Activated CD8-positive, alpha-beta T cell treated with anti-CD3 and anti-CD28 coated beads, Interleukin-2, amount 10 ng/mL, durations not matched to agents 7 days and 5 days (primary cell): ENCODE measurements at regions not wholly inside any gene's neighbourhood (a gene's known extent, or its start where the extent isn't known, plus 50 kb on each side); places are given as distances from the start of the nearest gene placed in this dataset.
"Not testable (repeated sequence)": the region's sequence is repeated elsewhere in the genome, so short reads cannot be mapped to it uniquely, and the experiment has no call there.

Source experiments
- ATAC-seq: fragments of 150-1000 bp; cut with Tn5 transposase; one replicate; pipeline ENCODE4 v1.10.0; 2021; ENCODE audit warnings: moderate library complexity
- CTCF ChIA-PET: fragments of 350-600 bp; sonication (Branson Sonifier 250); formaldehyde crosslinking; loops from one replicate; lab custom pipeline; 2021; ENCODE audit warnings: antibody characterized with exemption; lab: Charles Lee
- POLR2A ChIA-PET: fragments of 350-600 bp; sonication (Branson Sonifier 250); formaldehyde crosslinking; loops from one replicate; lab custom pipeline; 2021; ENCODE audit warnings: antibody characterized with exemption; lab: Charles Lee
- DNase-seq: peaks from one replicate; pipeline ENCODE4 v3.0.0-alpha.2; 2020
- H3K27ac Mint-ChIP-seq: one replicate; pipeline ENCODE4 v1.8.0; 2021; ENCODE audit warnings: mild to moderate bottlenecking, mixed read lengths
- H3K27me3 Mint-ChIP-seq: one replicate; pipeline ENCODE4 v1.8.0; 2021; ENCODE audit warnings: low read depth, mixed read lengths
- H3K36me3 Mint-ChIP-seq: one replicate; pipeline ENCODE4 v1.8.0; 2021; ENCODE audit warnings: low read depth, mixed read lengths
- H3K4me1 Mint-ChIP-seq: one replicate; pipeline ENCODE4 v1.8.0; 2021; ENCODE audit warnings: low read depth, mixed read lengths
- H3K4me3 Mint-ChIP-seq: one replicate; pipeline ENCODE4 v1.8.0; 2021; ENCODE audit warnings: mild to moderate bottlenecking, mixed read lengths
- H3K9me3 Mint-ChIP-seq: one replicate; pipeline ENCODE4 v1.8.0; 2022; ENCODE audit warnings: mixed read lengths; ENCODE audit not compliant: insufficient read depth

GRCh38 chr12:127048057-127048456 lies 1218.9 kb upstream of the TMEM132C start:
- Mint-ChIP-seq H3K9me3 (no peaks in the 10 kb centered on the region), H3K4me1 (no peaks in the 10 kb centered on the region), H3K27me3 (no peaks in the 10 kb centered on the region), H3K4me3 (no peak overlapping the region), H3K36me3 (no peaks in the 10 kb centered on the region), H3K27ac (no peak overlapping the region)
- no peak for DNase-seq
- CTCF ChIA-PET, result no interaction called here
- ATAC-seq, result no peak
- POLR2A ChIA-PET, result no interaction called here

DNA sequence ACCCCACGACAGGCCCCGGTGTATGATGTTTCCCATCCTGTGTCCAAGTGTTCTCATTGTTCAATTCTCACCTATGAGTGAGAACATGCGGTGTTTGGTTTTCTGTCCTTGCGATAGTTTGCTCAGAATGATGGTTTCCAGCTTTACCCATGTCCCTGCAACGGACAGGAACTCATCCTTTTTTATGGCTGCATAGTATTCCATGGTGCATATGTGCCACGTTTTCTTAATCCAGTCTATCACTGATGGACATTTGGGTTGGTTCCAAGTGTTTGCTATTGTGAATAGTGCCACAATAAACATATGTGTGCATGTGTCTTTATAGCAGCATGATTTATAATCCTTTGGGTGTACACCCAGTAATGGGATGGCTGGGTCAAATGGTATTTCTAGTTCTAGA lies 1218.4 kb upstream of the TMEM132C start:
- H3K9me3 Mint-ChIP-seq, H3K27me3 Mint-ChIP-seq, CTCF ChIA-PET, POLR2A ChIA-PET, DNase-seq, H3K27ac Mint-ChIP-seq, H3K4me3 Mint-ChIP-seq, H3K36me3 Mint-ChIP-seq, H3K4me1 Mint-ChIP-seq, ATAC-seq: not testable (repeated sequence)

DNA sequence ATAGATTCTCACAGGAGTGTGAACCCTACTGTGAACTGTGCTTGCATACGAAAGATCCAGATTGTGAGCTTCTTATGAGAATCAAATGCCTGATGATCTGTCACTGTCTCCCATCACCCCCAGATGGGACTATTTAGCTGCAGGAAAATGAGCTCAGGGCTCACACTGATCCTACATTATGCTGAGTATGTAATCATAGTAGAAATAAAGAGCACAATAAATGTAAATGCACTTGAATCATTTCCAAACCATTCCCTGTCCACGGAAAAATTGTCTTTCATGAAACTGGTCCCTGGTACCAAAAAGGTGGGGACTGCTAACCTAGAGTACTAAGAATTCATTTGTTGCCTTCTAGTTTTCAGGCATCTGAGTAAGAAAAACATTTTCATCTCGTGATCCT lies 1215.8 kb upstream of the TMEM132C start:
- Mint-ChIP-seq H3K4me1 (no peaks in the 10 kb centered on the region), H3K27me3 (no peaks in the 10 kb centered on the region), H3K27ac (no peak overlapping the region), H3K4me3 (no peak overlapping the region), H3K9me3 (no peaks in the 10 kb centered on the region), H3K36me3 (no peaks in the 10 kb centered on the region)
- no peak for DNase-seq
- ChIA-PET POLR2A (no interaction called here), CTCF (no interaction called here)
- no peak for ATAC-seq

DNA sequence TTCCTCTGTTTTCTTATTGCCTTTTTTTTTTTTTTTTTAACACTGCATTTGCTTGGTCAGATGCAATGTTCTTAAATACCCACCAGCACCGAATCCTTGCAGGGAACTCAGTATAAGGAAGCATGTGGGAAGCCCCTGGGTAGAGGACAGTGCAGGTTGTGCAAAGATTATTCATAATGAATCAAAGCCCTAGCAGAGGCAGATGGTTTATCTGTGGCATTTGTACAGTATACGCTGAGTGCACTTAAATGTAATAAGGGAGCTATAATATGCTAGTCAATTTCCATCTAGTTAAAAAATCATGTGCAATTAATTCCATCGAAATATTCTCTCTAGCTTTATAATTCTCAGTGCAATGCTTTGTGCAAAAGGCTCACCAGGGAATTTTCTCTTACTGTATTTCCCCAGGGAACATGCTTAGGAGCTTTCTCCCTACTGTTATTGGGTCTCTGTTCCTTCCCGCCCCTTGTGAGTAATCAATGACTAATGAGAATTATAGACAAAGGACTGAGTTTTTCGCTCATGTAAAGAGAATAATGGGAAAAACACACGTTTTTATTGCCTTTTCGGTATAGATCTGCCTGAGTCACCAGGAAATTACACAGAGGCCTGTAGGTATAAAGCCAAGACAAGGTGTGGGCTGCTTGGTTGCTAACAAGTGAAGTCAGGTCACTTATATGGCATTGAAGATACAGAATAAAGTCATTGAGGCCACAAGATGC lies 1214.3 kb upstream of the TMEM132C start:
- Mint-ChIP-seq H3K27me3 (no peaks in the 10 kb centered on the region), H3K4me1 (no peaks in the 10 kb centered on the region), H3K27ac (no peak overlapping the region), H3K4me3 (no peak overlapping the region), H3K36me3 (no peaks in the 10 kb centered on the region), H3K9me3 (no peaks in the 10 kb centered on the region)
- DNase-seq, result no peak
- POLR2A ChIA-PET, result no interaction called here
- CTCF ChIA-PET, result interaction anchor here (1.0 kb wide), 1 partner anchor 56 kb away, joined by 3 read pairs; no protein-coding TSS in a partner anchor
- ATAC-seq, result no peak

DNA sequence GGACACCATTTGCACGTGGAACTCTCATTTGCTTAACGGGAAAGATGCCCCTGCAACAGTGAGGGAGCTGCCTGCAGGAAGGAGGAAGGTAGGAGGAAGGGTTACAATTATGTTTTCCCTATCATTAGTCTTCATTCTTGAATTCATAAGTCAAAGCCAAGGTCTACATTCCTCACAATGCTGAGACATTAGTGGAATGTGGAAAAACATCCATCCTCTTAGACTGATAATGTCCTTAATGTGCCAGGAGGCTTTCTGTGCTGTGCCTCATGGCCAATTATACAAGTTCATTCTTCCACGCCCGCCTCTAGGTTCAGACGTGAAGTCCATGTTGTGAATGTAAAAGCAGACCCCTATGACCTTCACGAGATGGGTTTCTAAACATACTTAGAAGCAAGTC lies 1212.4 kb upstream of the TMEM132C start:
- Mint-ChIP-seq H3K4me1 (no peaks in the 10 kb centered on the region), H3K36me3 (no peaks in the 10 kb centered on the region)
- CTCF ChIA-PET, result no interaction called here

DNA sequence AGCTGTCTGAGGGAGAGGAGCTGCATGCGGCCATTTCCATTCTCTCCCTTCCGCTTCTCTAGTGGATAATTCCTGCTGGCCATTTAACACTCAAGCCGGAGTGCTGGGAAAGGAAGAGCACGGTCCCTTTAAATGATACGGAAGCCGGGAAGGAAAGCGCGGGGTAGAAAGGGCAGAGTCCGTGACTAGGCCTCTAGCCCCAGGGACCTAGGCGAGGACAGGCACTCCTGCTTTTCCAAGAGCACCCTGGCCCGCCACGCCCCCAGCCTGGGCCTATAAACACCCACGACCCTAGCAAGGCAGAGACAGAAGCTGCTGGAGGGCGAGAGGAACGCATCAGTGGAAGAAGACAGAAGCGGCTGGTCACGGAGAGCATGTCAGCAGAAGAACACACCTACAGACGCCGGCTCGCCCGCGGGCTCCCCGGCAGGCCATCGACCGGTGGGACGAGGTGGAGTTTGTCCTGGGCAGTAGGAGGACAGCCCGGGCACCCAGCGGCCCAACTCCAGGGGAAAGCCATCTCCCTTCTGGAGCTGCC lies 1206.6 kb upstream of the TMEM132C start:
- Mint-ChIP-seq H3K27ac (no peak overlapping the region), H3K4me1 (no peaks in the 10 kb centered on the region), H3K36me3 (no peaks in the 10 kb centered on the region), H3K4me3 (no peak overlapping the region), H3K9me3 (peaks cover 4% of the 10 kb centered on the region), H3K27me3 (no peaks in the 10 kb centered on the region)
- CTCF ChIA-PET, result no interaction called here
- POLR2A ChIA-PET, result no interaction called here
- DNase-seq, result no peak
- ATAC-seq, result no peak

More for the DNA sequence above, 1212.4 kb upstream of the TMEM132C start:
- Mint-ChIP-seq H3K4me3 (no peak overlapping the region), H3K27ac (no peak overlapping the region), H3K27me3 (no peaks in the 10 kb centered on the region), H3K9me3 (no peaks in the 10 kb centered on the region)
- ATAC-seq (no peak), DNase-seq (no peak)
- POLR2A ChIA-PET, result no interaction called here

DNA sequence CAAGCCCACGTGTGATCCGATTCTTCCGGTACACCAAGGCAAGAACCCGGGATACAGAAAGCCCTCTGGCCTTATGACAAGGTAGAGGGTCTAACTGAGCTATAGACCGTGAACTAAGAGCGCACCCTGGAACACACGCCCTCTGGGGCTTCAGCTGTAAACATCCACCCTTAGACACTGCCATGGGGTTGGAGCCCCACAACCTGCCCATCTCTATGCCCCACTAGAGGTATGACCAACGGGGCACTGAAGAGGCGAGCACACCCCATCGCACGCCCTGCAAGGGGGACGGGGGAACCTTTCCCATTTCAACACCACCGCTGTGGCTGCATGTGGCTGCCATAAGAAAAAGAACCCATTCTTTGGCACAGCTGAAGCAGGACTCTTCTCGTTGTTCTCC lies 1206.0 kb upstream of the TMEM132C start:
- no peak for ATAC-seq
- DNase-seq, result no peak
- no peaks in the 10 kb centered on the region for H3K4me1 Mint-ChIP-seq
- peaks cover 4% of the 10 kb centered on the region for H3K9me3 Mint-ChIP-seq
- ChIA-PET POLR2A (no interaction called here), CTCF (no interaction called here)
- no peaks in the 10 kb centered on the region for H3K36me3 Mint-ChIP-seq
- no peak overlapping the region for H3K4me3 Mint-ChIP-seq
- no peak overlapping the region for H3K27ac Mint-ChIP-seq
- no peaks in the 10 kb centered on the region for H3K27me3 Mint-ChIP-seq

DNA sequence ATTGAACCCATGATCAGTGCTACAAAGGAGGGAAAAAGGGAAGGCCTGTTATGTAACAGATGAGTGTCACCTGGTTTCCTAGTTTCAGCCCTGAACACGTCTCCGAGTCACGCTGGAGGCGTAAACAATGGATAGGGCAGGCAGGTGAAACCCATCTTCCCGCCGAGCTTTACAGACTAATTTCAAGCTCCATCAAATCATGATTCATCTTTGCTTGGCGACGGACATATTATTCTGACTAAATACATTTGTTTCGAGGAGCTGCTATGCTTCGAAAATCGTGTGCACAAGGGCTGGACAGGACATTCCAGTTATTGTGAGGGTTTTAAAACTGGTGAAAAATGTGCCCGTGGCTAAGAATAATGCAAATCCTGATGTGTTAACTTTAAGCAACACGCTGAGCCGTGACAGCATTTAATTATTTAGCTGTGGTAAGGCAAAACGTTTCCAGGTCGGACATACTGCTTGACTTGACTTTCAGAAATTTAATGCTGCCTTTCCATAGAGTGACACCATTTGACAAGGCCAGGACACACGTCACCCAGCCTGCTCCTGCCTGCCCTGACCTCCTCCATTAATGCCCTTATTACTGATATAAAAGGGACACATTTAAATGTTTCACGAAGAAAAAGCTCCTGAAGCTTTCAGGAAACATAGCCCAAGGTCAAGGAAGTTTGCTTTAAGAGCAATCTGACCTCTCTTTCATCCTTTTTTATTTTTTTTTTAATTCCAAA lies 1203.5 kb upstream of the TMEM132C start:
- POLR2A ChIA-PET, result no interaction called here

GRCh38 chr12:127064207-127064606 lies 1202.8 kb upstream of the TMEM132C start:
- POLR2A ChIA-PET, result no interaction called here
- no peak for ATAC-seq
- CTCF ChIA-PET, result no interaction called here
- no peak overlapping the region for H3K27ac Mint-ChIP-seq
- no peak for DNase-seq
- peaks cover 4% of the 10 kb centered on the region for H3K9me3 Mint-ChIP-seq
- no peak overlapping the region for H3K4me3 Mint-ChIP-seq
- no peaks in the 10 kb centered on the region for H3K36me3 Mint-ChIP-seq
- no peaks in the 10 kb centered on the region for H3K4me1 Mint-ChIP-seq
- no peaks in the 10 kb centered on the region for H3K27me3 Mint-ChIP-seq

More for the DNA sequence above, 1203.5 kb upstream of the TMEM132C start:
- ATAC-seq, result no peak
- Mint-ChIP-seq H3K27me3 (no peaks in the 10 kb centered on the region), H3K4me1 (no peaks in the 10 kb centered on the region), H3K4me3 (no peak overlapping the region), H3K27ac (no peak overlapping the region), H3K9me3 (peaks cover 4% of the 10 kb centered on the region), H3K36me3 (no peaks in the 10 kb centered on the region)
- CTCF ChIA-PET, result no interaction called here
- DNase-seq, result no peak

GRCh38 chr12:127065595-127065994 lies 1201.4 kb upstream of the TMEM132C start:
- Mint-ChIP-seq H3K27ac (no peak overlapping the region), H3K4me1 (no peaks in the 10 kb centered on the region), H3K36me3 (no peaks in the 10 kb centered on the region), H3K9me3 (no peaks in the 10 kb centered on the region), H3K27me3 (no peaks in the 10 kb centered on the region), H3K4me3 (no peak overlapping the region)
- CTCF ChIA-PET, result no interaction called here
- DNase-seq, result no peak
- no peak for ATAC-seq
- POLR2A ChIA-PET, result no interaction called here

GRCh38 chr12:127070515-127071157 lies 1196.3 kb upstream of the TMEM132C start:
- no peak overlapping the region for H3K4me3 Mint-ChIP-seq
- POLR2A ChIA-PET, result no interaction called here
- CTCF ChIA-PET, result no interaction called here
- ATAC-seq (no peak), DNase-seq (no peak)
- H3K27ac Mint-ChIP-seq, result no peak overlapping the region
- no peaks in the 10 kb centered on the region for H3K9me3 Mint-ChIP-seq
- H3K36me3 Mint-ChIP-seq, result no peaks in the 10 kb centered on the region
- H3K4me1 Mint-ChIP-seq, result no peaks in the 10 kb centered on the region
- peaks cover 7% of the 10 kb centered on the region for H3K27me3 Mint-ChIP-seq

DNA sequence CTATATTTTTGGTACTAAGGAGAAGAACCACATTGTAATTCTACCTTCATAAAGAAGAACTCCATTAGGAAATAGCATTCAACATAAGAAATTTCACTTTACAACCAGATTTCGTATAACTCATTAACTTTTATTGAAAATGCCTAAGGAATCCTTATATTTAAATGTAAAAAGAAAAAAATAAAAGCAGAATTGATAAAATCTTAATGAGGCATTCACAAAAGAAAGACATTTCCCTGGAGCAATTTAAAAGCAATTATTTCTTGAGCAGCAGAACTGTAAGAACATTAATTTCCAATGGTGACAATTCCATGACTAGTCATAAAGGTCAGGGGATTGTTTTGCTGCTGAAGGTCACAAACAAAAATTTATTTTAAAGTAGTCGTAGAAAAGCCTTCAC lies 1192.8 kb upstream of the TMEM132C start:
- no peaks in the 10 kb centered on the region for H3K9me3 Mint-ChIP-seq
- H3K4me1 Mint-ChIP-seq, result no peaks in the 10 kb centered on the region
- DNase-seq, result no peak
- no peak overlapping the region for H3K4me3 Mint-ChIP-seq
- no peak for ATAC-seq
- ChIA-PET POLR2A (no interaction called here), CTCF (no interaction called here)
- peaks cover 10% of the 10 kb centered on the region for H3K27me3 Mint-ChIP-seq
- H3K36me3 Mint-ChIP-seq, result no peaks in the 10 kb centered on the region
- H3K27ac Mint-ChIP-seq, result no peak overlapping the region
